HCT116 (cell line): ENCODE measurements at regions not wholly inside any gene's neighbourhood (a gene's known extent, or its start where the extent isn't known, plus 50 kb on each side); places are given as distances from the start of the nearest gene placed in this dataset.

ENCODE experiments used
- CEBPB ChIP-seq: IDR thresholded peaks from 2 replicates; pipeline ENCODE4 v1.6.1; 2012; ENCODE audit warnings: low read depth
- CTCF ChIP-seq, 3 experiments: fragments of 200-600 bp in 1 of 3; sonication (generic) in 1 of 3; IDR thresholded peaks in 2 of 3; conservative IDR thresholded peaks in 1 of 3; 2 replicates each; pipeline ENCODE4 v1.5.1; 2012 to 2017; ENCODE audit warnings: low read depth in 2 of 3, low read length in 2 of 3, antibody characterized with exemption in 1 of 3, borderline replicate concordance in 1 of 3, control low read depth in 1 of 3, mild to moderate bottlenecking in 1 of 3, mixed read lengths in 1 of 3, mixed run types in 1 of 3, moderate library complexity in 1 of 3; ENCODE audit not compliant: insufficient read depth in 1 of 3
- EGR1 ChIP-seq: IDR thresholded peaks from 2 replicates; pipeline ENCODE4 v1.6.1; 2012; ENCODE audit warnings: low read depth
- EZH2 ChIP-seq: fragments of 200-600 bp; sonication (generic); IDR thresholded peaks from 2 replicates; pipeline ENCODE4 v1.6.1; 2017; ENCODE audit warnings: antibody characterized with exemption, mixed run types
- JUND ChIP-seq: IDR thresholded peaks from 2 replicates; pipeline ENCODE4 v1.6.1; 2012
- POLR2A ChIP-seq: IDR thresholded peaks from 2 replicates; pipeline ENCODE4 v1.7.0; 2011; ENCODE audit warnings: borderline replicate concordance; ENCODE audit not compliant: insufficient read depth, insufficient read length; ENCODE audit errors: extremely low read depth
- POLR2AphosphoS5 ChIP-seq: IDR thresholded peaks from 2 replicates; pipeline ENCODE4 v1.6.1; 2011; ENCODE audit warnings: mild to moderate bottlenecking, low read depth, low read length, moderate library complexity
- RAD21 ChIP-seq: IDR thresholded peaks from 2 replicates; pipeline ENCODE4 v1.6.1; 2012; ENCODE audit warnings: low read depth, mild to moderate bottlenecking
- TCF7L2 ChIP-seq: IDR thresholded peaks from 2 replicates; pipeline ENCODE4 v1.7.0; 2011; ENCODE audit warnings: borderline replicate concordance, inconsistent platforms; ENCODE audit not compliant: insufficient read depth, insufficient read length; ENCODE audit errors: extremely low read depth
- YY1 ChIP-seq: IDR thresholded peaks from 2 replicates; pipeline ENCODE4 v1.6.1; 2011; ENCODE audit warnings: low read length, low read depth, moderate library complexity, mild to moderate bottlenecking; ENCODE audit not compliant: insufficient replicate concordance; ENCODE audit errors: extremely low read depth
- ZBTB33 ChIP-seq: IDR thresholded peaks from 2 replicates; pipeline ENCODE4 v1.6.1; 2011; ENCODE audit warnings: mild to moderate bottlenecking, low read length, moderate library complexity; ENCODE audit not compliant: insufficient replicate concordance; ENCODE audit errors: extremely low read depth

DNA sequence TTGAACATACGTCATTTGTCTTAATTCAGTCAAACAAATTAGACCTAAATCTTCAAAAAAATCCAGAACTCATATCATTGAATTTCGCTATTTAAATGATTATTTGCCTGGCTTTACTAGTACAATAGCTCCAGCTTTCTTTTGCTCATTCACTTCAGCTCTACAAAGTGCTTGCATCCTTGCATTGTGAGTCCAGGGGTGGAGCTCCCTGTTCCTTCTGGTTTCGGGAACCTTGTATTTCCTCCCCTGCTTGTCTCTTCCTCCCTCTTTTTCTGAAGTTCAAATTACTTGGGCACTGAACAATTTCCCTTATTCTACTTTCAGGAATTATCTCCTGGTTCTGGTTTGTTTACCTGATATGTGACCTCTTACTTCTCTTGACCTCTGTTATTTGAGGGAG is 58.1 kb upstream of the KITLG start:
- TF ChIP-seq POLR2A (no peak), RAD21 (no peak), CTCF (IDR thresholded peaks at IDR 0.05 in 2 of 3, conservative IDR thresholded peaks at IDR 0.05 in 1 of 3; ENCODE audit: borderline replicate concordance in 1 of 3, insufficient read depth in 1 of 3, low read depth in 2 of 3, low read length in 2 of 3) (no peak), ZBTB33 (no peak), POLR2AphosphoS5 (no peak), JUND (no peak), TCF7L2 (no peak), YY1 (no peak), CEBPB (no peak), EGR1 (no peak), EZH2 (no peak)
